HEK293 (cell line): ENCODE measurements at regions not wholly inside any gene's neighbourhood (a gene's known extent, or its start where the extent isn't known, plus 50 kb on each side); places are given as distances from the start of the nearest gene placed in this dataset.

Experiments
- CTCF ChIP-seq: fragments of 450-650 bp; formaldehyde crosslinking; IDR thresholded peaks from 2 replicates; pipeline ENCODE4 v1.5.1; 2016; ENCODE audit warnings: missing biosample characterization, missing genetic modification characterization
- ZBTB49 ChIP-seq: fragments of 450-650 bp; formaldehyde crosslinking; IDR thresholded peaks from 2 replicates; pipeline ENCODE4 v1.5.1; 2016; ENCODE audit warnings: missing biosample characterization, missing genetic modification characterization, low read depth
- ZBTB7A ChIP-seq: fragments of 450-650 bp; formaldehyde crosslinking; IDR thresholded peaks from 2 replicates; pipeline ENCODE4 v1.5.1; 2016; ENCODE audit warnings: low read depth, missing biosample characterization, missing genetic modification characterization
- ZNF132 ChIP-seq: fragments of 450-650 bp; formaldehyde crosslinking; IDR thresholded peaks from 2 replicates; pipeline ENCODE4 v1.5.1; 2017; ENCODE audit warnings: missing biosample characterization, missing genetic modification characterization, borderline replicate concordance
- ZSCAN30 ChIP-seq: fragments of 450-650 bp; IDR thresholded peaks from 2 replicates; pipeline ENCODE4 v1.5.1; 2018; ENCODE audit warnings: missing biosample characterization, mild to moderate bottlenecking, missing genetic modification characterization, moderate library complexity
- ZSCAN4 ChIP-seq: fragments of 450-650 bp; formaldehyde crosslinking; IDR thresholded peaks from 2 replicates; pipeline ENCODE4 v1.5.1; 2017; ENCODE audit warnings: missing biosample characterization, missing genetic modification characterization

GRCh38 chr12:17540921-17541320, 549.1 kb downstream of the RERGL start:
- TF ChIP-seq ZBTB49 (tag by site-specific recombination) = no peak
- TF ChIP-seq CTCF = no peak
- TF ChIP-seq ZSCAN30 (tag by site-specific recombination) = no peak
- TF ChIP-seq ZBTB7A = no peak
- TF ChIP-seq ZNF132 (tag by site-specific recombination) = no peak
- TF ChIP-seq ZSCAN4 (tag by site-specific recombination) = no peak
